GM20431 (cell line): ENCODE measurements at regions not wholly inside any gene's neighbourhood (a gene's known extent, or its start where the extent isn't known, plus 50 kb on each side); places are given as distances from the start of the nearest gene placed in this dataset.
"Not testable (repeated sequence)": the region's sequence is repeated elsewhere in the genome, so short reads cannot be mapped to it uniquely, and the experiment has no call there.

Experiments
- in situ Hi-C: fragments of 300-500 bp; cut with MseI, MboI; formaldehyde crosslinking; loops from one replicate; pipeline ENCODE4 v1.15.0; 2020; ENCODE audit warnings: low sequenced_read_pairs; ENCODE audit not compliant: unreplicated experiment

DNA sequence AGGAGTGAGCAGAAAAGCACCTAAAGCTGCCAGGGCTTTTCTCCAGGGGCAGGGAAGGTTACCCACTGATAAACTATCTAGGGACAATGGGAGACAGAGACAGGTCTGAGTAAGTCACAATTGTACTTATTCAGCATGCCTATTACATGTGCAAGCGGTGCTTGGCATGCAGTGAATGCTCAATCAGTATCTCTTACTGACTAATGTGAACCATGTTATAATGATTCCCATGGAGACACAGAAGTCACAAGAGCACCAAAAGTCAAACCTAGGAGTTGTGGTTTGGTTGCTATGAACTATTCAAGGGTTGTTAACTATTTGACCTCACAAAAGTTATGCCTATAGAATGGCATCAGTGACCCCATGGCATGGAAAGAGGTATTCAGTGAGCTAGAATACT is 50.0 kb upstream of the RASGRP1 start:
- in situ Hi-C loops, result no loop called here

DNA sequence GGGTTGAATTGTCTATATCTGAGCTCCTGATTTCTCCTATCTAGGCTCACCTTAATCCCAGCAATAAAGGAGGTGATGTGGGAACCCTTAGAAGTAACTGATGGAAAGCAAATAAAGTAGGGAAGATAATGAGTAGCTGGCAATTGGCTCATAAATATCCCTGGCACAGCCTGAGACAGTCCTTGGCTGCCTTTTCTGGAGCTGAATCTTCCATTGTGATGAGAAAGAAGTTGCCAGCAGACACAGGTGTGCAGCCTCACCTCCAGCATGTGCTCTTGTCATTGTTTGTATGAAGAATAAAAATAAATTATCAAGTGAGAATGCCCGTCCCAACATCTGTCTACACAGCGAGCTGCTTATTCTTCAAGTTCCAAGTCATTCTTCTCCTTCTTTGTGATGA is 53.2 kb upstream of the RASGRP1 start:
- in situ Hi-C loops, result no loop called here

DNA sequence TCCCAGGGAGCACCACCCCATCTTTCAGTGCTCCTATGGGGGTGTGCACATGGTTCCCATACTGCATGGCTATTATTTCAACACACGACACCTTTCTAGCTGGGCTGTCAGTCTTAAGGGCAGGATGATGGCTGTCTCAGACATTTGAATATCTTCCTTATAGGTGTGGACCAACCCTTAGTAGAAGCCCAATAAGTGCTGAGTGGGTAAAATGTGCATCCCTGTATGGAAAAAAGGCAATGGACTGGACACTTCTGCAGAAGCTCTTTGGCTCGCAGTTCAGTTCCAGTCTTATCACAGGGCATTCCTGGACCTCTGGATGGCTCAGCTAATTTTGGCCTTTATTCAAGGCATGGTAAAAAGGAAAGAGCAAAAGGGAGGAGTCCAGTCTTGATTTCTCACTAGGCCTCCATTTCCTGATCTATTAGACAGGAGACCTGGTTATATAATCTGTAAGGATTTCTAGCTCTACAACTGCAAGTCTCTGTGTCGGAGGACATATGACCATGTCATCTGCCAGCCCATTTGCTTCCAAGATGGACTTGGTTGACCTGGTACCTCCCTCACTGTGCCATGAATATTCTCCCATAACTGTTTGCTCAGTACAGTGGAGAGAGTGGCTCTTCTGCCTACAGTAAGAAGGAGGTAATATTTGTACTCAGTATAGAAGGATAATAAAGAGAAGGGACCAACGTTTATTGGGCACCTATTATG is 53.8 kb upstream of the RASGRP1 start:
- in situ Hi-C loops, result no loop called here

DNA sequence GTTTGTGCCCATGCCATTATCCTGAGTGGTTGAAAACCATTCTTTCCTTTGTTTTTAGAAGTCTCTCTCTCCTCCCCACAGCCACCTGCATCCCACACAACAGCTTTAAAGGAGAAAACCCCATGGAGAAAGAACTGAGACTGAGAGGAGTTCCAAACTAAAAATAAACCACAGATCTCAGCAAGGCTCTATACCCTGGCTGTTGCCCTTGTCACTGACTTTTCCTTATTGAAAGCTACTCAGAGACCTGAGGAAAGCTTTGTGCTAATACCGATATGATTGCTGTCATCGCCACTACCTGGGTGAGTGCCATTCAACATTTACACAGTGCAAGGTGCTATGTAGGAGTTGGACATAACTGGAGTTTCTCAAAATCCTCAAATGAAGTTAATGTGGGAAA is 55.5 kb upstream of the RASGRP1 start:
- in situ Hi-C loops, result no loop called here

DNA sequence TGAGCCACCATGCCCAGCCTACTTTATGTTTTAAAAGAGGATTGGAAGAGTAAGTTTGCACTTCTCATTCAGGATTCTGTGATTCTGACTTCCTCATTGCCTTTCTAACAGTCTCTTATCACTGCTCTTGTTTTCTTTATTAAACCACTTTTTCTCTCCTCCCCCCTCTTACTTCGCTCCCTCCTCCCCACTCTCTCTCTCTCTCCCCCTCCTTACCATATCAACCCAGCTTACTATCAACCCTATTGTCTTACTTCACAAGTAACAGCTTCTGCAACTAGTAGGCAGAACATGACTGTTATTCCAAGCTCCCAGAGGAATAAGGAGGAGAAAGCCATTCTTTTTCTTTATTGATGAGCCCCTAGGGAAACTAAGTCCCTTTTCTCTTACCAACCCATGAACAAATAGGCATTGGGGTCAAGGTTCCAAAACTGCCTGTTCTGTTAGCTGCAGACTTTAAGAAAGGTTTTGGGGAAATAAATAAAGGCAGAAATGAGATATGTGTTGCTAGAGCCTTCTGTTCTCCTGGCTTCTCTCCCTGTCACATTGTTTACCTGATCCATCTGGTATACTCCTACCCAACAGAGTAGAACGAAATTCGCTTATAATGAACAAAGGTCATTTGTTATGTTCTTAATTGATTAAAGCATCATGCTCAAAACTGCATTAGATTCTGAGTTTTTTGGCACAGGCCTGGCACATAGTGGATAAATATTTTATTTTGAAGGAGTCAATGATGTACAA is 56.4 kb upstream of the RASGRP1 start:
- in situ Hi-C loops, result no loop called here

DNA sequence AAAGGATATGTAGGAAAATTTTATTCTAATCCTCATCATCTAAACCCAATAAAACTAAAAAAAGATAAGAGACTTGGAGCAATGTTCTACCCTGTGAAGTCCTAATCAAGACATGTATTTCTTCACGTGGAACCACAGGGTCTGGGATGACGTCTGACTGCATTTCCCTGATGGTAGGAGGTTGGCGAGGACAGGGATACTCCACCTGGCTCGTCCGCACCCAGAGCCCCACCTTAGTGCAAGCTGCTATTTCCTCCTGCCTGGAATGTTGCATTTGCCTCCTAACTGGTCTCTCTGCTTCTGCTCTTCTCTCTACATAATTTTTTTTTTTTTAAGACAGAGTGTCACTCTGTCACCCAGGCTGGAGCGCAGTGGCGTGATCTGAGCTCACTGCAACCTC is 57.7 kb upstream of the RASGRP1 start:
- in situ Hi-C loops, result no loop called here

DNA sequence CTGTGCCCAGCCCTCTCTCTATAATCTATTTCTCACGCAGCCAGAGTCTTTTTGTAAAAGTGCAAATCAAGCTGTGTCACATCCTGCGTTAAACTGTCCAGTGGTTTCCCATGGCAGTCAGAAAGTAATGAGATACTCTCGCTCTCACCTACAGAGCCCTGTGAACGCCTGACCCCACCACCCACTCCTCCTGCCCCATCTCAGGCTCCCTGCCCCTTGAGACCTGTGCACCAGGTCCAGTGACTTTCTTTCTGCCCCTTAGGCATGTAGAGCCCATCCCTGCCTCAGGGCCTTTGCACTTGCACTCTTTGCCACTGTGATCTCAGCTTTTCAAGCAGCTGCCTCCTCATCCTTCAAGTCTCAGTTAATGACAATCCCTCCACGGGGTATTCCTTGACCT is 58.3 kb upstream of the RASGRP1 start:
- in situ Hi-C loops, result no loop called here

DNA sequence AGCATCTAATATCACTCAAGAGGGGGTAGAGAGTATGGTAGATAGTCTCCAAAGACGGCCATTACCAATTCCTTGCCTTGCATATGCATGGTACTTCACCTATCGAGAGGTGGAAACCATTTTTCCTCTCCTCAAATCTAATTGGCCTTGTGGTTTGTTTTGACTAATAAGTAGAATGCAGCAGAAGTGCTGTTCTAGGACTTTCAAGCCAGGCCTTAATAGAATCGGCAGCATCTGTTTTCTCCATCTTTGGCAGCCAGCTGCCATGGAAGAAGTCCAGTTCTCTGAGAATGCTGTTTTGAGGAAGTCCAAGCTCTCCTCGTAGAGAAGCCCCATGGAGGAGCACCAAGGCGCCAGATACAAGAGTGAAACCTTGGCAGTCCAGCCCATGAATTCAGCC is 59.1 kb upstream of the RASGRP1 start:
- in situ Hi-C loops, result no loop called here

DNA sequence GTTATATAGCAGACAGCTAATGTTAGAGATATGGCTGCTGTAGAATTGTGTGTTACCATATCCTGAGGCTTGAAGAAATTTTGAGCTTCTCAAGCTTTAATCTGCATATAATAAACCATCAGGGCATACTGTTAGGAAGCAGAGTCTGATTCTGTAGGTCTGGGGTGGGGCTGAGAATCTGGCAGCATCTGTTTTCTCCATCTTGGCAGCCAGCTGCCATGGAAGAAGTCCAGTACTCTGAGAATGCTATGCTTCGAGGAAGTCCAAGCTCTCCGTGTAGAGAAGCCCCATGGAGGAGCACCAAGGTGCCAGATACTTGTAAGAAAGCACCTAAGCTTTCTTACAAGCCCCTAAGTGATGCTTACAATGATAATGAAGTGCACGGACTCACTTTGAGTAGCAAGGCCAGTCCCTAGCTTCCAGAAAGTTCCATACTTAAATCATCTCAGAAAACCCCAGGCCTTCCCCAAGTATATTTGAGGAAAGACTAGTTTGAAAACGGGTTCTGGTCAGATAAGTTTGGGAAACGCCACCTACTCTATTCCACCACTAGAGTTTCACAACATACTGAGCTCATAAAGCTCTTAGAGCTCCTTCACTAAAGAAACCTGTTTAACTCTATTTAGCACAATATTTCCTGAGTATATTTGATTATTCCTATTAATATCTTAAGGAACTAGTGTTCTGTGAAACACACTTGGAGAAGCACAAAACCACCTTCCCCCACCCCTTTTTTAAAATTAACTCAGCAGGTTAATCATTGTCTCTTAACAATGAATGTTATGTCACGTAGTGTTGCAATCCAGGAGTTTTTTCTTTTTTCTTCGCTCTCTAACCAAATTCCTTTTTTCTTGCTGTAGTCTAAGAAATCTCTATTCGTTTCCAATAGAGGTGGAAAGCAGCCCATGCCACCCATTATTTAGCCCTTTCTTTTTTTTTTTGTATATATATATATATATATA is 59.9 kb upstream of the RASGRP1 start:
- in situ Hi-C loops, result no loop called here

DNA sequence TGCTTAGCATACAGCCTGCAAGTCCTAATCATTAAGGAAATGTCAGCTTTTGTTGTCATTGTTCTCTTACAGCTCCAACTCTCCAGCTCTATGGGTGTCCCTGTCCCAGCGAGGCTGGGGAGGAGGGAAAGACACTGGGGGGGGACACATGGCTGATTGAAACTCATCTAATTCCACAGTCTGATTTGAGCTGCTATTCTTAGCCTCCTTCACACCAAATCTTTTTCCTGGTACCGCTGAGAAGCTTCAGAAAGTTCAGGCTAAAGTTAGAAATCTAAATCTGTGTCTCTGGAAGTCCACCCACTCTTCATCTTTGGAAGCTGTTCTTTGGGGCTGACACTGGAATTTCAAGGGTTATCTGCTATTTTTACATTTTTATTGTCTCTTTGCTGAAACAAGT is 61.3 kb upstream of the RASGRP1 start:
- in situ Hi-C loops, result no loop called here

DNA sequence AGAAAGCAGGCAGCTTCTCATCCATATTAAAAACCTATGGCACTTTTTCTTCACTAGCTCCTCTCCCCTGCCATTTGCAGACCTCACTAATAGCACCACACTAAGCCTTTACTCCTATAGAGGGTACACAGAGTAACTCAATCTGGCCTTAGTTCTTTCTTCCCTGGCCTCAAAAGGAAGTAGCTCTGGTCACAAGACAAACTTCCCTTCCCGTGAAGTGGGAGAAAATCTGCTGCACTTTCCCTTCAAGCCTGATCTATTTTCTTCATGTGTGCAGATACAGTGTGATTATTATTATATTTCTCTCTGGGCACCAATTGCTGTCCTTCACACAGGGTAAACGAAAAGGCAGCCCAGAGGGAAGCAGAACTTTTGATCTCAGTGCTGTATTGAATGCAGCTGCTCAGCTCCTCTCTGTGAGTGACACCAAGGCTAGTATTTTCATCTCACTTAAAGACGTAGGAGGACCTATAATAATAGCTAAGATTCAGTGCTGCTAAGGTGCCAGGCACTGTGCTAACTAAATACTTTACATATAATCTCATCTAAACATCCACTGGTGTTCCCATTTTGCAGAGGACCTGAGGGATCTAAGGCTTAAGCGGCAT is 61.9 kb upstream of the RASGRP1 start:
- in situ Hi-C loops, result no loop called here

DNA sequence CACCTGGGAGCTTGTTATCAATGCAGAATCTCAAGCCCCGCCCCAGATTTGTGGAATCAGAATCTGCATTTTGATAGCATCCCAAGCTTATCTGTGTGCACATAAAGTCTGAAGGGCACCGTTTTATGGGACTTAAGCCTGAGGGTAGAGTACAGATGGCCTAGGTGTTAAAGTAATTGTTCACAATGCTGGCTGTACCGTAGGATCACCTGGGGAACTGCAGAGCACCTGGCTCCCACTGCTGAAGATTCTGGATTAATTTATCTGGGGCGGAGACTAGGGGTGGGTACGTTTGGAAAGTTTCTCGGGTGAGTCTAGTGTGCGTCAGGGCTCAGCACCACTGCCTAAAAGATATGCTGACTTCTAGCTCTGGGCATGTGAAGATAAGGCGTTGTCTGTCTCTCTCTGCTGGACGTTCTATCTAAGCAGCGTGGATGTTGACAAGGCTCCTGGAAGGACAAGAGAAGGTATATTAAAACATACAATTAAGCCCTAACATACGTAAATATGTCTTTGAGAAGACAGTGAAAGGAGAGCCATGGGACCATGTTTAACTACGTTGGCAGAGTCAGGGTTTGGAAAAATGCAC is 63.2 kb upstream of the RASGRP1 start:
- in situ Hi-C loops, result no loop called here

DNA sequence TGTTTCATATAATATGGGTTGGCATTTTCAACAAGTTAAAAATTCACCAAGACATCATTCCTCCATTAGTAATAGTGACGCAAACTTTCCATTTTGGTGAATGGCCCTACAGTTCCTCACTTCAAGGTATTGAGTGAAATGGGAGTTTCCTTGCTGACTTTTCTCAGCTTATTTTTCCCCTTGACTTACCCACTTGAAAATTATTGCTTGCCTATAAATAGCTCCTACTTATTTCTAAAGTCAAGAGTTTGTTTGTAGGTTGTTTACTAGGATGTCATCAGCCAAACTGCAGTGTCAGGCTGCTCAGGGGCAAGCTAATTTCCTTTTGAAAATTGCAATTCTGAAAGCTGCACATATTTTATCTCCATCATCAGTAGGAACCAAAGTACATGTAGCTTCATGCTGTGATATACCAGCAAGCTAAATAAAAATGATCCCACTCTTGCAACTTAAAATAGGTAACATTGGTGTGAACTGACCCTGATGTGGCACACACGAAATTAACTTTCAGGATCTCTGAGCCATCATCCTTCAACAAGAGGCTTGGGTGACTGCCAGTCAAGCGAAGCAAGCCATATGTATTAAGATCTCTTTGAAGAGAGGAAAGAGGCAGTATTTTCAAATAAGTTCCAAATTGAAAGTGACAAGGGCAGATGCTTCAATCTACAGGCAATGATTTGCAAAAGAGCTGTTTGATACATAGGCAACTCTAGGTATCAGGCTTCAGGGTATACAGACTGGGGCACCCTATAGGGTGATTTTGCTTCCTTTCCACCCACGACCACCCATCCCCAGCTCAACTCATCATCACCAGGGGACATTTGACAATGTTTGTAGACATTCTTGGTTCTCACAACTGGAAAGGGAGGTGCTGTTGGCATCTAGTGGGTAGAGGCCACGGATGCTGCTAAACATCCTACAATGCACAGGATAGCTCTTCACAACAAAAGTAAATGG is 66.8 kb upstream of the RASGRP1 start:
- in situ Hi-C loops, result no loop called here

DNA sequence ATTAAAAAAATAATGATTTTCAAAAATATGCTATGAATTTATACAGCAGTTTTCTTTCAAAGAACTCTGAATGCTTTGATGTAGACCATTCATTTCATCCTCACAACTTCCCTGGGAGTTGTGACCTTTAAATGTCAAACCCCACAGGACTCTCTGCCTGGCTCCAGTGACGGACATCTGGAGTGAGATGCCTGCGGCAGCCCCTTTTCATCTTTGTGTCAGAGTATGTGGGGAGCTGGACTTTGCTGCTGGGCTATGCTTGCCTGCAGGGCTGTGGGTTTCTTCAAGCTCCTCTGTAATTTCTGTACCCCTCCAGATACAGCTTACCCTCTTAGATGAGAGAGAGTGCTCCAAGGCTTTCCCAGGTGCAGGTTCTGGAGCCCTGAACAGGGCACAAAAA is 70.6 kb upstream of the RASGRP1 start:
- in situ Hi-C loops, result no loop called here

DNA sequence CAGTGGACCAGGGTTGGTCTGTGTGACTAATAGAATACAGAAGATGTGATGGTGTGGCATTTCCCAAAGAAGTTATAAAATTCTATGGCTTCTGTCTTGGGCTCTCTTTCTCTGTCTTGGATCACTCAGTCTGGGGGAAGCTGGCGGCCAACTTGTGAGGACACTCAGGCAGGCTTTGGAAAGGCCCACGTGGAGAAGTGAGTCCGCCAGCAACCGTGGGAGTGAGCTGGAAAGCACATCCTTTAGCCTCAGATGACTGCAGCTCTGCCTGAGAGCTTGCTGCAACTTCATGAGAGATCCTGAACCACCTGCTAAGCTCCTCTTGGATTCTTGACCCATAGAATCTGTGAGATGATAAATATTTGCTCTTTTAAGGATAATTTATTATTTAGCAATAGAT is 72.0 kb upstream of the RASGRP1 start:
- in situ Hi-C loops, result no loop called here

DNA sequence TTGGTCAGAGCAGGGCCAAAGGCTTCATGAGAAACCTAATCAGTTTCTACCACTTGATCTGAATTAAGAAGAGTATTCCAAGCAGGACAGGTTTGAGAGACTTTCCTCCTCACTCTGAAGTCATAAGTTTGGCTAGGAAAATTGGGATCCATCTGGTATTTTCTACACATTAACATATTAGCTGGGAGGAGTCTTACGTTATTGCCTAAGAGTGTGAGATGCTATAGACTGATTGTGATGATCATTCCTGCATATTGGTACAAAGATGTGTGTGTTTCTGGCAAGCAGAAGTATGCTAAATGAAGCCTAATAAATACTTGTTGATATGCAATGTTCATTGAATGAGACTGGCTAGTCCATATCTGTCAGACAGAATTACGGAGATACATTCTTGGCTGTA is 73.5 kb upstream of the RASGRP1 start:
- in situ Hi-C loops, result no loop called here

DNA sequence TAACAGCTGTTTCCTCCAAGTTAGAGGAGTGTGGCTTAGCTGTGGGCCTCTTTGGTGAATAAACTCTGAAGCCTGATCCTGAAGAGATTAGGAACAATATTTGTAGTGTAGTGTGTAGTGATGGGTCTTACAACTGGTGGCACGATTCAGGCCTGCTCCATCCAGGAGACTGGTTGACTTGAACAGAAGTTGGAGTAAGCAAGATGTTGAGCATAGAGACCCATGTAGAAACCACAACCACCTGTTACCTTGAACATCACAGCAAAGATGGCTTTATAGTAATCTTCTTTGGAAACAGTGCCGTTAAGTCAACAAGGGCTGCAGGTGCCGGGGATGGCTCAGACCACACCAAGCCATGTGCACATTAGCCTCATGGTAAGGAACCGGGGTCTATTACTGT is 74.2 kb upstream of the RASGRP1 start:
- in situ Hi-C loops, result no loop called here

DNA sequence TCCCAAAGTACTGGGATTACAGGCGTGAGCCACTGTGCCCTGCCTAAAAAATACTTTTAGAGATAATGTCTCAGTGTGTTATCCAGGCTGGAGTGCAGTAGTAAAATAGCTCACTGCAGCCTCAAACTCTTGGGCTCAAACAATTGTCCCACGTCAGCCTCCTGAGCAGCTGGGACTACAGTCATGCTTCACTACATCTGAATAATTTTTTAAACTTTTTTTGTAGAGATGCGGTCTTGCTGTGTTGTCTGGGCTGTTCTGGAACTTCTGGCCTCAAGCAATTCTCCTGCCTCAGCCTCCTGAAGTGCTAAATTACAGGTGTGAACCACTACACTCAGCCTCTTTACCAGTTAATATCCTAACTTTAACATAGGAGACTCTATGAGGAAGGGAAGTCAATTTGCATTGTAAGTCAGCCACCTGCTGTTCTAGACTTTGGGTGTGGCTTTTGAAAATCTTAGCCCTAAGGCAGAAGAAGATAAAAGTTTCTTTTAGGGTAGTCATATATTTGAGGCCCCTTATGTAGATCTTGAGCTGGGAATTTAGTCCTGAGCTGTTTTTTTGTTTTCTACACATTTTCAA is 78.2 kb upstream of the RASGRP1 start:
- in situ Hi-C loops, result no loop called here

DNA sequence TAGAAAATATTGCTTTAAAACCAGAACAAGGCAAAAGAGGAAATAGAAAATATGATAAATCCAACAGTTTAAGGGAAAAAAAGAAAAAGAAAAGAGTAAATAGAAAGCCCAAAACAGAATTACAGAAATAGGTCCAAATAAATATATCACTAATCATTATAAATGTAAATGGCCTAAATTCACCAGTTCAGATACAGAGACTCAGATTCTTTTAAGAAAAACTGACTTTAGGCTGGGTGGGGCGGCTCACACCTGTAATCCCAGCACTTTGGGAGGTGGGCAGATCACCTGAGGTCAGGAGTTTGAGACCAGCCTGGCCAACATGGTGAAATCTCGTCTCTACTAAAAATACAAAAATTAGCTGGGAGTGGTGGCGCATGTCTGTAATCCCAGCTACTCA is 79.7 kb upstream of the RASGRP1 start:
- in situ Hi-C loops, result not testable (repeated sequence)
